ENCODE measurements at regions not wholly inside any gene's neighbourhood (a gene's known extent, or its start where the extent isn't known, plus 50 kb on each side); places are given as distances from the start of the nearest gene placed in this dataset.

GRCh38 chr10:83262434-83262833 lies 876.9 kb upstream of the GHITM start:
- H4K20me1 ChIP-seq (ENCODE audit: control insufficient read depth, extremely low read depth, insufficient read depth, low read length): no peaks in the 10 kb centered on the region
- H3K4me2 ChIP-seq (ENCODE audit: control insufficient read depth, extremely low read depth, insufficient read depth, low read depth, low read length): no peak overlapping the region
- H3K9ac ChIP-seq (ENCODE audit: control insufficient read depth, extremely low read depth, insufficient read depth, low read length): no peak overlapping the region
- no peak overlapping the region for H3K27ac ChIP-seq (ENCODE audit: control insufficient read depth, insufficient read depth, low read length)
- no peaks in the 10 kb centered on the region for H3K79me2 ChIP-seq (ENCODE audit: control insufficient read depth, insufficient read depth, low read length)
- no peaks in the 10 kb centered on the region for H3K9me3 ChIP-seq (ENCODE audit: control insufficient read depth, low read depth, low read length)
- dilution Hi-C loops (cut with MboI; ENCODE audit: extremely low pct_ligation_motif_present, low sequenced_read_pairs): no loop called here
- H3K4me3 ChIP-seq (ENCODE audit: control insufficient read depth in 2 of 3, extremely low read depth in 1 of 3, insufficient read depth in 2 of 3, low read depth in 1 of 3, low read length in 3 of 3): no peak overlapping the region
- H3K27me3 ChIP-seq (ENCODE audit: control insufficient read depth, extremely low read depth, insufficient read depth, low read length): no peaks in the 10 kb centered on the region
- DNase-seq (ENCODE audit: low read depth, low spot score): no peak
- no peaks in the 10 kb centered on the region for H3K4me1 ChIP-seq (ENCODE audit: control insufficient read depth, extremely low read depth, insufficient read depth, low read length)
- no peaks in the 10 kb centered on the region for H3K36me3 ChIP-seq (ENCODE audit: control insufficient read depth in 2 of 2, extremely low read depth in 1 of 2, insufficient read depth in 2 of 2, low read length in 2 of 2)
- H2AFZ ChIP-seq (ENCODE audit: control insufficient read depth, low read length): no peak overlapping the region
- TF ChIP-seq EZH2 (IDR thresholded peaks at IDR 0.05; ENCODE audit: low read length) (no peak), CTCF (optimal IDR thresholded peaks at IDR 0.05 in 1 of 3, IDR thresholded peaks at IDR 0.05 in 1 of 3, conservative IDR thresholded peaks at IDR 0.05 in 1 of 3; ENCODE audit: extremely low read depth in 1 of 3, insufficient read depth in 2 of 3, low read length in 3 of 3) (no peak)
- FAIRE-seq: no peak
- H3K9me1 ChIP-seq (ENCODE audit: control insufficient read depth, extremely low read depth, insufficient read depth, low read length): no peaks in the 10 kb centered on the region

DNA sequence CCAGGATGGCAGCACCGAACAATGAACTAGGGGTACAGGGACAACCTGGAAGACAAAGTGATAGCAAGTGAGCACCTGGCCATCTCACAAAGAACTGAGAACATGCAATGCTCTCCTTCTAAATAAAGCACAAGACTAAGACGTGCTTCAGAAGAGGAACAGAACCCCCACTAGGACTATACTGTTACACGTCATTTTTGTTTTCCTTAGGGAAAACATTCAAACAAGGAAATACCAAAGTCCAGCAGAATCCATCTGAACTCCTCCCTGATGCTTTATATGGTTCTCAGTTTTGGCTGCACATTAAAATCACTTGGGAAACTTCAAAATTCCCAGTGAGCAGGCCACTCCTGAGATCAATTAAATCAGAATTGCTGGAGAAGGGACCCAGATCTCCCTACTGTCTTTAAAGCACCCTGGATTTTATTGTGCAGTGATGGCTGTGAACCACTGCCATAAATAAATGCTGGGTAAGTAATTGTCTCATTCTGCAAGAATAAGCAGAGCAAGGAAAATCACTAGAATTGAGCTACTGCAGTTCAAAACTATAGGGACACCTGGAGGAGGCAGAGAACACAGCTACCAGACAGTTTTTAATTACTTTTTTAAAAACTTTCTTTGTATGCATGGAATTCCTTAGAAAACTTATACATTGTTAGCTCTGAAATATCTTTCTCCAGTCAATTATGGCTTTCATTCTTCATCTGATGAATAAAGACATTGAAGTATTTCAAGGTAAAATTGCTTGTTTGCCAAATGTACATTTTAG lies 866.5 kb upstream of the GHITM start:
- H3K4me3 ChIP-seq (ENCODE audit: control insufficient read depth in 2 of 3, extremely low read depth in 1 of 3, insufficient read depth in 2 of 3, low read depth in 1 of 3, low read length in 3 of 3): no peak overlapping the region
- dilution Hi-C loops (cut with MboI; ENCODE audit: extremely low pct_ligation_motif_present, low sequenced_read_pairs): no loop called here
- no peak overlapping the region for H3K9ac ChIP-seq (ENCODE audit: control insufficient read depth, extremely low read depth, insufficient read depth, low read length)
- DNase-seq (ENCODE audit: low read depth, low spot score): no peak
- FAIRE-seq: no peak
- H3K27me3 ChIP-seq (ENCODE audit: control insufficient read depth, extremely low read depth, insufficient read depth, low read length): no peaks in the 10 kb centered on the region
- no peak overlapping the region for H3K27ac ChIP-seq (ENCODE audit: control insufficient read depth, insufficient read depth, low read length)
- H3K9me1 ChIP-seq (ENCODE audit: control insufficient read depth, extremely low read depth, insufficient read depth, low read length): no peaks in the 10 kb centered on the region
- no peaks in the 10 kb centered on the region for H3K9me3 ChIP-seq (ENCODE audit: control insufficient read depth, low read depth, low read length)
- H3K79me2 ChIP-seq (ENCODE audit: control insufficient read depth, insufficient read depth, low read length): no peaks in the 10 kb centered on the region
- no peaks in the 10 kb centered on the region for H3K4me1 ChIP-seq (ENCODE audit: control insufficient read depth, extremely low read depth, insufficient read depth, low read length)
- H3K36me3 ChIP-seq (ENCODE audit: control insufficient read depth in 2 of 2, extremely low read depth in 1 of 2, insufficient read depth in 2 of 2, low read length in 2 of 2): no peaks in the 10 kb centered on the region
- TF ChIP-seq CTCF (optimal IDR thresholded peaks at IDR 0.05 in 1 of 3, IDR thresholded peaks at IDR 0.05 in 1 of 3, conservative IDR thresholded peaks at IDR 0.05 in 1 of 3; ENCODE audit: extremely low read depth in 1 of 3, insufficient read depth in 2 of 3, low read length in 3 of 3) (no peak), EZH2 (IDR thresholded peaks at IDR 0.05; ENCODE audit: low read length) (no peak)
- no peak overlapping the region for H2AFZ ChIP-seq (ENCODE audit: control insufficient read depth, low read length)
- no peak overlapping the region for H3K4me2 ChIP-seq (ENCODE audit: control insufficient read depth, extremely low read depth, insufficient read depth, low read depth, low read length)
- H4K20me1 ChIP-seq (ENCODE audit: control insufficient read depth, extremely low read depth, insufficient read depth, low read length): no peaks in the 10 kb centered on the region

All from keratinocyte (primary cell).